HG02798 (cell line): ENCODE measurements at regions not wholly inside any gene's neighbourhood (a gene's known extent, or its start where the extent isn't known, plus 50 kb on each side); places are given as distances from the start of the nearest gene placed in this dataset.
"Not testable (repeated sequence)": the region's sequence is repeated elsewhere in the genome, so short reads cannot be mapped to it uniquely, and the experiment has no call there.

ENCODE experiments used
- ATAC-seq: cut with Tn5 transposase; IDR thresholded peaks from one replicate; pipeline ENCODE4 v1.9.1; 2021; ENCODE audit warnings: mild to moderate bottlenecking; ENCODE audit not compliant: unreplicated experiment, poor library complexity

GRCh38 chr15:69617144-69617543, 164.5 kb downstream of the RPLP1 start:
- ATAC-seq: not testable (repeated sequence)

GRCh38 chr15:69623392-69624154, 171.0 kb downstream of the RPLP1 start:
- no peak for ATAC-seq

DNA sequence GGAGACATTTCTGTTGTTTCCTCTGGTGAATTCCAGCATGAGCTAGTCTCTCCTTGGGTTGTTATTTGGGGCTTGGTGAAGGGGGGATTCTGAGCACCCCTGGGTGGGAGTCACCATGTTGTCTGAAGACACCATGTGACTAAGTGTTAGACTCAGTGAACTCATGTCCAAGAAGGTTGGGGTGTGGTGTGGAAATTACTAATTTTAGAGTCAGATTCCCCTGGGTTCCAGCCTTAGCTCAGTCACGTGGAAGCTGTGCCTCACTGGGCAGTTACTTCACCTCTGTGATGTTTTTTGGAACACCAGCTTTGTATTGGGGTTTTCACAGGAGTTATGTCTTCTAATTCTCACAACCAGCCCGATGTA, 171.5 kb downstream of the RPLP1 start:
- no peak for ATAC-seq

DNA sequence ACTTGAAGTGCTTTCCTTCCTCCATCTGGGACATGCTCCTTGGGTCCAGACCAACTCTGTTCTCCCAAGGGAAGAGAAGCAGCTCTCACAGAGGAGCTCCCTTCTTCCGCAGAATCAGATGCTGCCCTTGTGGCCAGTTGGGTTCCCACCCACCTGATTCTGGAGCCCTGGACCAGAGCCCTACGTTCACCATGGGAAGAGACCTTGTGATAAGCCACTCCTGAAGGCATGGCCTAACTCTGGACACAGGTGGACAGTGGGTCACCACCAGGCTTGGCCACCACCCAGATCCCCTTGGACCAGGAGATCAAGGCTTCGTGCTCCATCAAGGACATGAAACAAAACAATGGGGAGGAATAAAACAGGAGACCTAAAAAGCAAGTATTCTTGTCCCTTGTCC, 172.2 kb downstream of the RPLP1 start:
- ATAC-seq: no peak

DNA sequence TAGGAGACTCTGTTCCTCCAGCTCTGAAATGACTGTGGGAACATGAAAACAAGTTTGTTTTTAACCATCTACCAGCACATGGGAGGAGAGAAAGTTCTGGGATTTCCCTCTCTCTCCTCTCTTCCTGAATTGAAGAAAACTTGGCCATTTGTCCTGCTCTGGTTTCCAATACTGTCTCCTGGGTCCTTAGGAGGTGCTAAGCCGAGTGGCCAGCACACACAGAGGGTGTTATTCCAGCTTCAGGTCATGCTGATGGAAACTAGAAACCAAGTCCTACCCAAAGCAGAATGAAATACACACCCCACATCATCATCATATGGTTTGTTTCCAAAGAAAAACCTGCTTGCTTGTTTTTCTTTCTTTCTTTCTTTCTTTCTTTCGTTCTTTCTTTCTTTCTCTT, 172.7 kb downstream of the RPLP1 start:
- ATAC-seq: no peak

- no peak for ATAC-seq
These were observed 173.8 kb downstream of the RPLP1 start for GRCh38 chr15:69626095-69627066.

- no peak for ATAC-seq
These were observed 175.0 kb downstream of the RPLP1 start for GRCh38 chr15:69627548-69628158.

GRCh38 chr15:69628256-69629093, 175.9 kb downstream of the RPLP1 start:
- no peak for ATAC-seq

- no peak for ATAC-seq
These were observed 177.1 kb downstream of the RPLP1 start for GRCh38 chr15:69629631-69630161.

GRCh38 chr15:69631005-69631404, 178.4 kb downstream of the RPLP1 start:
- no peak for ATAC-seq

DNA sequence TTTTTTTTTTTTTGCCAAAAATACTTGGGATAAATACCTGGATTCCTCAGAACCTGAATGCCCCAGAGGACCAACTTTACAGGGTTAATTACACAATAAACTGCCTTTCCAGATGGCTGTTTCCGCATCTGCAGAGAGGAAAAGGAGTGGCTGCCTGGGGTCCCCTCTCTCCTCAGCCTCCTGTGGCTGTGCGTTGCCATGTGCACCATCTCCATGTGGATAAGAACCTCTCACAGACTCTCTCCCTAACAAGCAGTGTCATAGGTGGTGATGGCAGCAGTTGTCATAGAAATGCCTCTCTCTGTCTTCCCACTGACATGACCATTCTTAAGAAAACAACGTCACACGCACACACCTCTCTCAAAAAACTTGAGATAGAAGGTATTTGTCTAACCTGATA, 179.4 kb downstream of the RPLP1 start:
- no peak for ATAC-seq

GRCh38 chr15:69634860-69635259, 182.2 kb downstream of the RPLP1 start:
- no peak for ATAC-seq

- no peak for ATAC-seq
These were observed 183.7 kb downstream of the RPLP1 start for GRCh38 chr15:69636169-69636915.

DNA sequence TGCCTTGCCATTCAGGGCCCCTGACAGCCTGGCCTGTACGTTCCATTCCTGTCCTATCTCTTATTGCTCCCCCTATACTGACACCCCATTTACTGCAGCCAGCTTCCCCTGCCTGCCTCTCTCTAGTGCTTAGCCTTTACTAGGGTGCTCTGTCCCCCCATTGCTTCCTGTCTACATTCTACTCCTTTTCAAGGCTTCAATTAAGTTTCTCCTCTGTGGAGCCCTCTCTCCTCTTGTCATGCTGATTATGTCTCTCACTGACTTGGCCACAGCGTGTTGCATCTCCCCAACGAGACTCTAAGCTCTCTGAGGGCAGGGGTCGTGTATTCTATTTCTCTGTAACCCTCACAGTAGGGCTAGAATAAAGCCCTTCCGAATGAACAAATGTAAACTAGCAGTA, 185.2 kb downstream of the RPLP1 start:
- ATAC-seq: no peak

DNA sequence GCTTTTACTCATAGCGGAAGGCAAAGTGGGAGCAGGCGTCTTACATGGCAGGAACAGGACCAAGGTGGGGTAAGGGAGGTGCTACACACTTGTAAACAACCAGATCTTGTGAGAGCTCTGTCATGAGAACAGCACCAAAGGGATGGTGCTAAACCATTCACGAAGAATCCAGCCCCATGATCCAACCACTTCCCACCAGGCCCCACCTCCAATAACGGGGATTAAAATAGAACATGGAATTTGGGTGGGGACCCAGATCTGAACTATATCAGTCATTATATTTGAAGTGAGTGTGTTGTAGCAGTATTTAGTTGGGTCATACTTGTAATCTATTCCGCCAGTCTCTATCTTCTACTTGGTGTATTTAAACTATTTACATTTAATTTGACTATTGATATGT, 190.9 kb downstream of the RPLP1 start:
- ATAC-seq: no peak

DNA sequence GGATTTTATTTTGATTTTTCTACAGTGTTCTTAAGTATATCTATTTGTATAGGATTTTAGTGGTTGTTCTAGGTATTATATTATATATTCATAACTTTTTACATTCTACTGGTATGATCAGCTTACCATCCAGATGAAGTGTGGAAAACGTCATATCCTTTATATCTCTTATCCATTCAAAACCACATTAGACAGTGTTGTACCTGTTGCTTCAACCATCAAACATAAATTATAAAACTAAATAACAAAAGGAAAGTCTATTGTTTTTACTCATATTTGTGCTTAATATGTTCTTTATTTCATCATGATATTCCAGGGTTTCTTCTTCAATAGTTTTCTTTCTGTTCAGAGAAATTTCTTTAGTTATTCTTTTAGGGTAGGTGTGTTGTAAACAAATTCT, 191.4 kb downstream of the RPLP1 start:
- ATAC-seq: no peak

- no peak for ATAC-seq
These were observed 192.3 kb downstream of the RPLP1 start for GRCh38 chr15:69644876-69645275.

GRCh38 chr15:69647142-69647513, 194.5 kb downstream of the RPLP1 start:
- ATAC-seq: no peak

DNA sequence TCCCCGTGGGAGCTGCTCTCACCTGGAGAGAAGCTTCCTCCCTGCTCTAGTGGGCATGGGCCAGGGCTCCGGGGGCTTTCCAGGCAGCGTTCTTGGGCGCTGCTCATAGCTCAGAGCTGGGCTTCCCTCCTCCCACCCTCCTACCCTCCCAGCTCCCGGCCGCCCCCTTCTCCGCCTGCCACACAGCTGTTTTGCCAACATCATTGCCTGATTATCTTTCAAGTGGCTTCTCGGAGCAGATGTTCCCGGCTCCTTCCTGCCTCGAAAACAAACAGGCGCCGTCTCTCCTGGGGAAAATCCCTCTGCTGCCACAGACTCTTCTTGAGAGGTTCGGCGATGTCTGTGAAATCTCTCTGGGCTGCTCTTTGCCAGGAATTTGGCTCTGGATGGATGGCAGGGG, 195.6 kb downstream of the RPLP1 start:
- ATAC-seq: no peak
